ENCODE measurements at regions not wholly inside any gene's neighbourhood (a gene's known extent, or its start where the extent isn't known, plus 50 kb on each side); places are given as distances from the start of the nearest gene placed in this dataset.

- TF ChIP-seq POLR2A (IDR thresholded peaks at IDR 0.05) (no peak), CTCF (IDR thresholded peaks at IDR 0.05) (no peak)
Measured at GRCh38 chr12:115378291-115378690, 694.3 kb upstream of the TBX3 start.
